GM12878 (cell line): ENCODE measurements at regions not wholly inside any gene's neighbourhood (a gene's known extent, or its start where the extent isn't known, plus 50 kb on each side); places are given as distances from the start of the nearest gene placed in this dataset.

Experiments
- ATAC-seq: fragments of 200-7000 bp; cut with Tn5 transposase; 3 replicates; pipeline ENCODE4 v1.9.1; 2020; ENCODE audit warnings: mild to moderate bottlenecking, moderate library complexity
- BruUV-seq: library from RNA; stranded (reverse); fragments of 400-500 nt; replicated peaks from 2 replicates; lab custom pipeline; 2021; lab: Mats Ljungman, UMichigan
- CTCF ChIA-PET: fragments of 300-600 bp; sonication (Branson Sonifier 250); formaldehyde crosslinking; extraction: SDS; loops from one replicate; lab custom pipeline; 2021; ENCODE audit warnings: inconsistent platforms; lab: Yijun Ruan, JAX
- POLR2A ChIA-PET: fragments of 350-600 bp; formaldehyde crosslinking; extraction: SDS; loops from one replicate; lab custom pipeline; 2021; ENCODE audit warnings: inconsistent platforms; lab: Charles Lee
- RAD21 ChIA-PET: fragments of 300-600 bp; sonication (Branson Sonifier 250); formaldehyde crosslinking; loops from one replicate; lab custom pipeline; 2023; ENCODE audit warnings: antibody characterized with exemption; ENCODE audit not compliant: unreplicated experiment; lab: Charles Lee
- SMC1A ChIA-PET: fragments of 300-600 bp; sonication (Branson Sonifier 250); formaldehyde crosslinking; loops from one replicate; lab custom pipeline; 2023; ENCODE audit not compliant: unreplicated experiment, uncharacterized antibody; lab: Charles Lee
- DNase-seq: peaks from one replicate; pipeline ENCODE4 v3.0.0-alpha.2; 2011; ENCODE audit warnings: low read depth, low spot score
- FAIRE-seq: peaks from 3 replicates; lab custom pipeline; 2011; peaks lifted over from hg19 to GRCh38; lab: Jason Lieb, UNC
- H2AFZ ChIP-seq: 2 replicates; pipeline ENCODE4 v1.6.0; 2011; ENCODE audit warnings: low read depth, low read length, control low read depth; ENCODE audit not compliant: control insufficient read depth
- H3K27ac ChIP-seq: 2 replicates; pipeline ENCODE4 v1.5.1; 2011; ENCODE audit warnings: control low read depth; ENCODE audit not compliant: control insufficient read depth, insufficient read depth
- H3K27me3 ChIP-seq, 2 experiments: replicated peaks in 1 of 2; 2 replicates each; pipeline versions ENCODE4 v1.6.0 to v1.6.1; 2011; ENCODE audit warnings: low read length in 1 of 2; ENCODE audit not compliant: control insufficient read depth in 2 of 2, insufficient read depth in 2 of 2
- H3K36me3 ChIP-seq, 2 experiments: 2 replicates each; pipeline ENCODE4 v1.5.1; 2011; ENCODE audit warnings: low read length in 1 of 2; ENCODE audit not compliant: control insufficient read depth in 2 of 2, insufficient read depth in 2 of 2
- H3K4me1 ChIP-seq: 2 replicates; pipeline ENCODE4 v1.6.1; 2011; ENCODE audit warnings: mild to moderate bottlenecking, low read length, moderate library complexity, mixed read lengths; ENCODE audit not compliant: control insufficient read depth, insufficient read depth
- H3K4me2 ChIP-seq: 2 replicates; pipeline ENCODE4 v1.6.0; 2011; ENCODE audit warnings: control low read depth; ENCODE audit not compliant: control insufficient read depth, insufficient read depth
- H3K4me3 ChIP-seq: fragments of 200-600 bp; sonication (generic); 2 replicates; pipeline ENCODE4 v1.5.1; 2016
- H3K79me2 ChIP-seq: 2 replicates; pipeline ENCODE4 v1.6.0; 2011; ENCODE audit warnings: low read length; ENCODE audit not compliant: control insufficient read depth, insufficient read depth
- H3K9ac ChIP-seq: 2 replicates; pipeline ENCODE4 v1.8.0; 2011; ENCODE audit warnings: low read length, control low read depth, mixed read lengths; ENCODE audit not compliant: control insufficient read depth, insufficient read depth
- H3K9me3 ChIP-seq: replicated peaks from 3 replicates; pipeline ENCODE4 v1.5.1; 2011; ENCODE audit warnings: mild to moderate bottlenecking, low read length; ENCODE audit not compliant: control insufficient read depth, insufficient read depth
- H4K20me1 ChIP-seq: 2 replicates; pipeline ENCODE4 v1.6.0; 2011; ENCODE audit not compliant: control insufficient read depth, insufficient read depth
- ELK1 ChIP-seq: IDR thresholded peaks from 2 replicates; pipeline ENCODE4 v1.6.1; 2012; ENCODE audit warnings: low read depth, low read length, improper control_type of control experiment
- NR2C1 ChIP-seq: fragments of 450-650 bp; IDR thresholded peaks from 2 replicates; pipeline ENCODE4 v1.6.1; 2017; ENCODE audit warnings: antibody characterized with exemption, mild to moderate bottlenecking, moderate library complexity
- RAD21 ChIP-seq: IDR thresholded peaks from 2 replicates; pipeline ENCODE4 v1.6.1; 2011; ENCODE audit warnings: mild to moderate bottlenecking, low read depth, low read length, moderate library complexity; ENCODE audit not compliant: insufficient read depth
- TCF12 ChIP-seq: IDR thresholded peaks from 2 replicates; pipeline ENCODE4 v1.6.1; 2011; ENCODE audit warnings: low read depth, mild to moderate bottlenecking, low read length
- ZNF384 ChIP-seq: IDR thresholded peaks from 2 replicates; pipeline ENCODE4 v1.6.1; 2012; ENCODE audit warnings: low read depth, mild to moderate bottlenecking, low read length, improper control_type of control experiment, borderline replicate concordance
- WGBS: methylation state at CpG from one replicate; pipeline ENCODE4 v1.1.6; 2016; ENCODE audit warnings: low lambda C conversion rate; ENCODE audit not compliant: insufficient replicate concordance, insufficient coverage; ENCODE audit errors: missing lambda C conversion rate; 5-methylcytosine and 5-hydroxymethylcytosine counted together
- in situ Hi-C: fragments of 300-500 bp; cut with MboI; formaldehyde crosslinking; loops from 9 replicates; pipeline ENCODE4 v1.14.3; 2018; ENCODE audit warnings: mixed read lengths
- intact Hi-C: fragments of 100-400 bp; cut with micrococcal nuclease; formaldehyde crosslinking; loops from one replicate; pipeline ENCODE4 v1.14.2; 2022; ENCODE audit not compliant: unreplicated experiment

GRCh38 chr9:20041697-20042081 lies 252.9 kb upstream of the SLC24A2 start:
- RAD21 ChIA-PET, result no interaction called here
- in situ Hi-C loops, result no loop called here
- no peak overlapping the region for H3K4me2 ChIP-seq
- H3K9ac ChIP-seq, result no peak overlapping the region
- H3K27me3 ChIP-seq, result no peaks in the 10 kb centered on the region
- H3K36me3 ChIP-seq, result no peaks in the 10 kb centered on the region
- FAIRE-seq, result no peak
- DNase-seq, result no peak
- POLR2A ChIA-PET, result no interaction called here
- peaks cover 4% of the 10 kb centered on the region; the same call in 1 of the 2 replicates for H3K4me1 ChIP-seq
- SMC1A ChIA-PET, result no interaction called here
- no peaks in the 10 kb centered on the region for H4K20me1 ChIP-seq
- no peak overlapping the region for H2AFZ ChIP-seq
- TF ChIP-seq ELK1 (no peak), NR2C1 (no peak)
- TF ChIP-seq, all 136 proteins: peak for 0
- H3K27ac ChIP-seq, result no peak overlapping the region
- H3K79me2 ChIP-seq, result no peaks in the 10 kb centered on the region
- WGBS, result 94% methylated on average over 5 of the region's 5 CpGs
- intact Hi-C loops, result loop anchor here (2.0 to 5.0 kb wide), 2 partner anchors 43 to 114 kb away; no protein-coding TSS in a partner anchor
- no peaks in the 10 kb centered on the region for H3K9me3 ChIP-seq
- no peak for ATAC-seq
- CTCF ChIA-PET, result no interaction called here
- BruUV-seq, result no TSS peak
- no peak overlapping the region for H3K4me3 ChIP-seq

GRCh38 chr9:20040991-20041696 lies 252.3 kb upstream of the SLC24A2 start:
- Histone ChIP-seq H3K4me2 (no peak overlapping the region), H3K9ac (no peak overlapping the region), H3K27ac (no peak overlapping the region), H2AFZ (no peak overlapping the region), H3K4me1 (peaks cover 4% of the 10 kb centered on the region; the same call in 1 of the 2 replicates), H3K27me3 (no peaks in the 10 kb centered on the region), H3K9me3 (no peaks in the 10 kb centered on the region), H4K20me1 (no peaks in the 10 kb centered on the region), H3K4me3 (no peak overlapping the region), H3K79me2 (no peaks in the 10 kb centered on the region), H3K36me3 (no peaks in the 10 kb centered on the region)
- 91% methylated on average over 14 of the region's 14 CpGs for WGBS
- FAIRE-seq (no peak), ATAC-seq (no peak), DNase-seq (no peak)
- TF ChIP-seq RAD21, result no peak
- no peak for TF ChIP-seq ZNF384
- no peak for TF ChIP-seq TCF12
- POLR2A ChIA-PET, result no interaction called here
- SMC1A ChIA-PET, result interaction anchor here (0.7 to 0.9 kb wide), 2 partner anchors 8 to 86 kb away, joined by 3 read pairs; no protein-coding TSS in a partner anchor
- no TSS peak for BruUV-seq
- in situ Hi-C loops (no loop called here), intact Hi-C loops (loop anchor here (5.0 kb wide), 1 partner anchor 114 kb away; no protein-coding TSS in a partner anchor)
- CTCF ChIA-PET, result no interaction called here
- RAD21 ChIA-PET, result no interaction called here
